ENCODE measurements at regions not wholly inside any gene's neighbourhood (a gene's known extent, or its start where the extent isn't known, plus 50 kb on each side); places are given as distances from the start of the nearest gene placed in this dataset.

GRCh38 chr21:15141261-15141970 lies 76.6 kb upstream of the NRIP1 start:
- TF ChIP-seq CTCF (IDR thresholded peaks at IDR 0.05) = no peak
- no peak for TF ChIP-seq ZFX (IDR thresholded peaks at IDR 0.05; ENCODE audit: borderline replicate concordance)
